HG03139 (cell line): ENCODE measurements at regions not wholly inside any gene's neighbourhood (a gene's known extent, or its start where the extent isn't known, plus 50 kb on each side); places are given as distances from the start of the nearest gene placed in this dataset.

ENCODE experiments used
- ATAC-seq: cut with Tn5 transposase; IDR thresholded peaks from one replicate; pipeline ENCODE4 v1.9.1; 2021; ENCODE audit not compliant: unreplicated experiment

GRCh38 chr2:118622913-118623312, 224.5 kb downstream of the EN1 start:
- ATAC-seq = no peak

- no peak for ATAC-seq
Measured at GRCh38 chr2:118622108-118622507, 225.3 kb downstream of the EN1 start.

GRCh38 chr2:118618279-118618678, 229.2 kb downstream of the EN1 start:
- no peak for ATAC-seq

- no peak for ATAC-seq
Measured at GRCh38 chr2:118616432-118616831, 231.0 kb downstream of the EN1 start.

GRCh38 chr2:118614841-118615271, 232.6 kb downstream of the EN1 start:
- no peak for ATAC-seq

GRCh38 chr2:118613737-118614136, 233.7 kb downstream of the EN1 start:
- no peak for ATAC-seq

GRCh38 chr2:118611691-118612090, 235.8 kb downstream of the EN1 start:
- no peak for ATAC-seq

GRCh38 chr2:118609138-118609537, 238.3 kb downstream of the EN1 start:
- no peak for ATAC-seq

GRCh38 chr2:118607641-118608040, 239.8 kb downstream of the EN1 start:
- ATAC-seq = no peak

GRCh38 chr2:118604811-118605210, 242.6 kb downstream of the EN1 start:
- no peak for ATAC-seq

GRCh38 chr2:118604371-118604770, 243.1 kb downstream of the EN1 start:
- no peak for ATAC-seq

- no peak for ATAC-seq
Measured at GRCh38 chr2:118599141-118599540, 248.3 kb downstream of the EN1 start.

- no peak for ATAC-seq
Measured at GRCh38 chr2:118596620-118597019, 250.8 kb downstream of the EN1 start.

GRCh38 chr2:118593257-118593656, 254.2 kb downstream of the EN1 start:
- ATAC-seq = no peak

- no peak for ATAC-seq
Measured at GRCh38 chr2:118591223-118591622, 256.2 kb downstream of the EN1 start.

- no peak for ATAC-seq
Measured at GRCh38 chr2:118589721-118590120, 257.7 kb downstream of the EN1 start.

GRCh38 chr2:118588850-118589249, 258.6 kb downstream of the EN1 start:
- no peak for ATAC-seq

- ATAC-seq = no peak
Measured at GRCh38 chr2:118586312-118586711, 261.1 kb downstream of the EN1 start.

GRCh38 chr2:118584877-118585276, 262.6 kb downstream of the EN1 start:
- ATAC-seq = no peak

- ATAC-seq = no peak
Measured at GRCh38 chr2:118584062-118584749, 263.2 kb downstream of the EN1 start.

- ATAC-seq = no peak
Measured at GRCh38 chr2:118582058-118582457, 265.4 kb downstream of the EN1 start.

GRCh38 chr2:118580651-118581050, 266.8 kb downstream of the EN1 start:
- no peak for ATAC-seq

GRCh38 chr2:118580107-118580506, 267.3 kb downstream of the EN1 start:
- ATAC-seq = no peak
